Neural progenitor cell (in vitro differentiated cells): ENCODE measurements at regions not wholly inside any gene's neighbourhood (a gene's known extent, or its start where the extent isn't known, plus 50 kb on each side); places are given as distances from the start of the nearest gene placed in this dataset.

ENCODE experiments used
- CTCF ChIP-seq: fragments of 200-600 bp; sonication (generic); IDR thresholded peaks from 2 replicates; pipeline ENCODE4 v1.5.1; 2017; ENCODE audit warnings: antibody characterized with exemption, mild to moderate bottlenecking
- EZH2 ChIP-seq: fragments of 200-600 bp; sonication (generic); IDR thresholded peaks from 2 replicates; pipeline ENCODE4 v1.6.1; 2017; ENCODE audit warnings: antibody characterized with exemption, mild to moderate bottlenecking, moderate library complexity
- EZH2phosphoT487 ChIP-seq: fragments of 200-600 bp; sonication (generic); IDR thresholded peaks from 2 replicates; pipeline ENCODE4 v1.6.1; 2017; ENCODE audit warnings: antibody characterized with exemption

- TF ChIP-seq CTCF: no peak
- TF ChIP-seq EZH2: no peak
- no peak for TF ChIP-seq EZH2phosphoT487
Measured at GRCh38 chr1:25066256-25066655, 136.2 kb upstream of the RUNX3 start.
